ENCODE measurements at regions not wholly inside any gene's neighbourhood (a gene's known extent, or its start where the extent isn't known, plus 50 kb on each side); places are given as distances from the start of the nearest gene placed in this dataset.

DNA sequence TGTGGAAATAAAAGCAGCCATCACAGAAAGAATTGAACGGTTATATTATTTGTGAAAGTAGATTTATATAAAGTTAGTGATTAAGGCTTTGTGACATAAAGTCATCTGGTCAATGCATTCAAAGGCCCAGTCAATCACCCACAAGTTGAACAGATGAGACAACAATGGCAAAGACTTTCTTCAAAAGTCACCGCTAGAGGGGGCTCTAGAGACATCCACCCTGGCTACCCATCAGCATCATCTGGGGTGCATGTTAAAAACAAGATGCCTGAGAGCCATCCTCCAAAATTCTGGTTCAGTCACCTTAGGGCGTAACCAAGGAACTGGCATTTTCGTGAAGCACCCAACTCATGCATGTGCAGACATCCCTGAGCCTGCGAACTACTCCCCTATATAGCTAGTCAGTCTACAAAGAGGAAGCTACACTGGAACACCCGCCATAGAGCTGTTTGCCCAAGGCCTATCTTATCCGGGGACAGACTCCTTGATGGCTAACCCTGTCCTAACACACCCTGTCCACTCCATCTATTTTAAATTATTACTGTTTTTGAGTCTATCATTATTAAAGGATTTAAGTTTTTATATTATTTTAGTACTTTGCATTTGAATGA is 970.5 kb downstream of the UQCRFS1 start:
- FAIRE-seq = peak; percentile 60

DNA sequence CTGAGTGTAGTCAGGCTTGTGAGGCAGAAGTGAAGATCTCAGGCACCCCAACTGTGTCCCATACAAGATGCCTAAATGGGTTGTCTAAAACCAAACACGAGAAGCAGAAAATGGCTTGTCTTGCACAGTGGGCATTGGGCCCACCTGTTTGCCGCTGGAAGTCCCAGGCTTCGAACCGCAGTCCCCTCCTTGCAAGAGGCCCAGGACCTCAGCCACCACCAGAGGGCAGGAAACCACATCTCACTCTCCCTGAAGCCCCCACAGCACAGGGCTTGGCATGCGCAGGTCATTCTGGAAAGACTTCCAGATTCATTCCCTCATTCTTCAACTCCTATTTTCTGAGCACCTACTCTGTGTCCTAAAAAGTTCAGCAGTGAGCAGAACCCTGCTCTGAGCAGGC is 973.7 kb downstream of the UQCRFS1 start:
- H3K9me3 ChIP-seq (replicated peaks; ENCODE audit: control insufficient read depth, insufficient read depth, low read length) = no peaks in the 10 kb centered on the region
- BruUV-seq (replicated peaks) = no TSS peak
- intact Hi-C loops (cut with micrococcal nuclease) (no loop called here), dilution Hi-C loops (cut with MboI; ENCODE audit: extremely low pct_ligation_motif_present, low sequenced_read_pairs) (no loop called here)
- CTCF ChIA-PET = no interaction called here
- no peak for TF ChIP-seq MYC (IDR thresholded peaks at IDR 0.05; ENCODE audit: low read depth, low read length)
- TF ChIP-seq POLR2A (IDR thresholded peaks at IDR 0.05; ENCODE audit: low read depth, low read length) = no peak
- no peak for TF ChIP-seq FOS (IDR thresholded peaks at IDR 0.05; ENCODE audit: borderline replicate concordance, insufficient read depth, low read length)
- TF ChIP-seq, protein P1, sequence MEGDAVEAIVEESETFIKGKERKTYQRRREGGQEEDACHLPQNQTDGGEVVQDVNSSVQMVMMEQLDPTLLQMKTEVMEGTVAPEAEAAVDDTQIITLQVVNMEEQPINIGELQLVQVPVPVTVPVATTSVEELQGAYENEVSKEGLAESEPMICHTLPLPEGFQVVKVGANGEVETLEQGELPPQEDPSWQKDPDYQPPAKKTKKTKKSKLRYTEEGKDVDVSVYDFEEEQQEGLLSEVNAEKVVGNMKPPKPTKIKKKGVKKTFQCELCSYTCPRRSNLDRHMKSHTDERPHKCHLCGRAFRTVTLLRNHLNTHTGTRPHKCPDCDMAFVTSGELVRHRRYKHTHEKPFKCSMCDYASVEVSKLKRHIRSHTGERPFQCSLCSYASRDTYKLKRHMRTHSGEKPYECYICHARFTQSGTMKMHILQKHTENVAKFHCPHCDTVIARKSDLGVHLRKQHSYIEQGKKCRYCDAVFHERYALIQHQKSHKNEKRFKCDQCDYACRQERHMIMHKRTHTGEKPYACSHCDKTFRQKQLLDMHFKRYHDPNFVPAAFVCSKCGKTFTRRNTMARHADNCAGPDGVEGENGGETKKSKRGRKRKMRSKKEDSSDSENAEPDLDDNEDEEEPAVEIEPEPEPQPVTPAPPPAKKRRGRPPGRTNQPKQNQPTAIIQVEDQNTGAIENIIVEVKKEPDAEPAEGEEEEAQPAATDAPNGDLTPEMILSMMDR (IDR thresholded peaks at IDR 0.05; ENCODE audit: extremely low read depth in 1 of 2, insufficient read depth in 1 of 2, low read depth in 1 of 2, low read length in 2 of 2) = peak; percentile 5 to 9
- TF ChIP-seq POLR2AphosphoS5 (IDR thresholded peaks at IDR 0.05; ENCODE audit: insufficient read depth, low read depth, low read length) = no peak
- no peaks in the 10 kb centered on the region for H3K79me2 ChIP-seq (ENCODE audit: control insufficient read depth, insufficient read depth, low read length)
- no peak overlapping the region for H2AFZ ChIP-seq (ENCODE audit: low read depth, low read length)
- H3K4me1 ChIP-seq (ENCODE audit: control insufficient read depth, extremely low read depth, insufficient read depth, low read length) = no peaks in the 10 kb centered on the region
- no peak for DNase-seq (ENCODE audit: low read depth, low spot score)
- no peak for FAIRE-seq
- H3K27ac ChIP-seq (ENCODE audit: insufficient read depth, low read depth, low read length) = no peak overlapping the region
- no peaks in the 10 kb centered on the region for H4K20me1 ChIP-seq (replicated peaks; ENCODE audit: control insufficient read depth, extremely low read depth, insufficient read depth, low read length)
- no peak overlapping the region for H3K4me3 ChIP-seq (replicated peaks in 1 of 3; ENCODE audit: insufficient read depth in 1 of 3, low read depth in 1 of 3, low read length in 3 of 3)
- H3K9me1 ChIP-seq (replicated peaks; ENCODE audit: control insufficient read depth, extremely low read depth, insufficient read depth, low read length) = no peaks in the 10 kb centered on the region
- no peak overlapping the region for H3K9ac ChIP-seq (replicated peaks; ENCODE audit: extremely low read depth, insufficient read depth, low read length)
- H3K4me2 ChIP-seq (ENCODE audit: insufficient read depth, low read length) = no peak overlapping the region
- POLR2A ChIA-PET = no interaction called here
- no peaks in the 10 kb centered on the region for H3K36me3 ChIP-seq (ENCODE audit: control insufficient read depth in 2 of 2, extremely low read depth in 1 of 2, insufficient read depth in 2 of 2, low read length in 2 of 2)
- no peaks in the 10 kb centered on the region for H3K27me3 ChIP-seq (ENCODE audit: control insufficient read depth in 2 of 2, insufficient read depth in 2 of 2, low read length in 2 of 2)

More for the DNA sequence above, 970.5 kb downstream of the UQCRFS1 start:
- Histone ChIP-seq H4K20me1 (replicated peaks; ENCODE audit: control insufficient read depth, extremely low read depth, insufficient read depth, low read length) (no peaks in the 10 kb centered on the region), H3K4me2 (ENCODE audit: insufficient read depth, low read length) (no peak overlapping the region), H3K27ac (ENCODE audit: insufficient read depth, low read depth, low read length) (no peak overlapping the region), H3K4me1 (ENCODE audit: control insufficient read depth, extremely low read depth, insufficient read depth, low read length) (no peaks in the 10 kb centered on the region), H3K79me2 (ENCODE audit: control insufficient read depth, insufficient read depth, low read length) (no peaks in the 10 kb centered on the region), H3K9me1 (replicated peaks; ENCODE audit: control insufficient read depth, extremely low read depth, insufficient read depth, low read length) (no peaks in the 10 kb centered on the region), H3K27me3 (ENCODE audit: control insufficient read depth in 2 of 2, insufficient read depth in 2 of 2, low read length in 2 of 2) (no peaks in the 10 kb centered on the region), H2AFZ (ENCODE audit: low read depth, low read length) (no peak overlapping the region), H3K9ac (replicated peaks; ENCODE audit: extremely low read depth, insufficient read depth, low read length) (no peak overlapping the region), H3K9me3 (replicated peaks; ENCODE audit: control insufficient read depth, insufficient read depth, low read length) (no peaks in the 10 kb centered on the region), H3K36me3 (ENCODE audit: control insufficient read depth in 2 of 2, extremely low read depth in 1 of 2, insufficient read depth in 2 of 2, low read length in 2 of 2) (no peaks in the 10 kb centered on the region), H3K4me3 (replicated peaks in 1 of 3; ENCODE audit: insufficient read depth in 1 of 3, low read depth in 1 of 3, low read length in 3 of 3) (no peak overlapping the region)
- dilution Hi-C loops (cut with MboI; ENCODE audit: extremely low pct_ligation_motif_present, low sequenced_read_pairs) = no loop called here
- intact Hi-C loops (cut with micrococcal nuclease) = loop anchor here (1.0 kb wide), 1 partner anchor 83 kb away; no protein-coding TSS in a partner anchor
- ChIA-PET CTCF (interaction anchor here (0.6 to 2.2 kb wide), 4 partner anchors 77 to 86 kb away, joined by 3 to 6 read pairs (median 5); no protein-coding TSS in a partner anchor), POLR2A (no interaction called here)
- no TSS peak for BruUV-seq (replicated peaks)
- no peak for TF ChIP-seq MYC (IDR thresholded peaks at IDR 0.05; ENCODE audit: low read depth, low read length)
- TF ChIP-seq, protein P1 (IDR thresholded peaks at IDR 0.05; ENCODE audit: extremely low read depth in 1 of 2, insufficient read depth in 1 of 2, low read depth in 1 of 2, low read length in 2 of 2) = peak; percentile 24 to 38
- TF ChIP-seq POLR2A (IDR thresholded peaks at IDR 0.05; ENCODE audit: low read depth, low read length) = no peak
- peak; percentile 3 for DNase-seq (ENCODE audit: low read depth, low spot score)

Measured in endothelial cell of umbilical vein (primary cell).